SH-SY5Y (cell line): ENCODE measurements at regions not wholly inside any gene's neighbourhood (a gene's known extent, or its start where the extent isn't known, plus 50 kb on each side); places are given as distances from the start of the nearest gene placed in this dataset.

ENCODE experiments used
- GATA2 ChIP-seq: IDR thresholded peaks from 2 replicates; pipeline ENCODE4 v1.6.1; 2011; ENCODE audit warnings: mild to moderate bottlenecking, low read depth, low read length
- GATA3 ChIP-seq: IDR thresholded peaks from 2 replicates; pipeline ENCODE4 v1.6.1; 2011; ENCODE audit warnings: low read depth, mild to moderate bottlenecking, low read length, moderate library complexity

- TF ChIP-seq GATA2 (no peak), GATA3 (no peak)
Observed at GRCh38 chr5:118440496-118440895, 547.9 kb downstream of the DTWD2 start.
